KMS-11 (cell line): ENCODE measurements at regions not wholly inside any gene's neighbourhood (a gene's known extent, or its start where the extent isn't known, plus 50 kb on each side); places are given as distances from the start of the nearest gene placed in this dataset.

Source experiments
- H2AFZ ChIP-seq: fragments of 200-600 bp; sonication (generic); 2 replicates; pipeline ENCODE4 v1.6.1; 2016; ENCODE audit warnings: antibody characterized with exemption, mixed run types, low read depth
- H3K27ac ChIP-seq: fragments of 200-600 bp; sonication (generic); 2 replicates; pipeline ENCODE4 v1.6.1; 2016; ENCODE audit warnings: mild to moderate bottlenecking, mixed run types
- H3K27me3 ChIP-seq: fragments of 200-600 bp; sonication (generic); 2 replicates; pipeline ENCODE4 v1.6.1; 2017; ENCODE audit warnings: mild to moderate bottlenecking, low read depth, mixed run types, moderate library complexity; ENCODE audit not compliant: insufficient read depth
- H3K36me3 ChIP-seq: fragments of 200-600 bp; sonication (generic); 2 replicates; pipeline ENCODE4 v1.6.1; 2017; ENCODE audit warnings: mild to moderate bottlenecking, mixed run types; ENCODE audit not compliant: insufficient read depth
- H3K4me1 ChIP-seq: fragments of 200-600 bp; sonication (generic); 2 replicates; pipeline ENCODE4 v1.6.1; 2016; ENCODE audit warnings: mild to moderate bottlenecking, low read depth, mixed run types; ENCODE audit not compliant: poor library complexity, severe bottlenecking
- H3K4me2 ChIP-seq: fragments of 200-600 bp; sonication (generic); 2 replicates; pipeline ENCODE4 v1.7.0; 2016; ENCODE audit warnings: mild to moderate bottlenecking, mixed run types
- H3K4me3 ChIP-seq: fragments of 200-600 bp; sonication (generic); IDR thresholded peaks from 2 replicates; pipeline ENCODE4 v1.6.1; 2017; ENCODE audit warnings: low read depth, low read length, mixed read lengths; ENCODE audit not compliant: insufficient read depth
- H3K79me2 ChIP-seq: fragments of 200-600 bp; sonication (generic); 2 replicates; pipeline ENCODE4 v1.6.1; 2016; ENCODE audit warnings: low read depth, mixed run types; ENCODE audit not compliant: insufficient read depth
- H3K9ac ChIP-seq: fragments of 200-600 bp; sonication (generic); 2 replicates; pipeline ENCODE4 v1.6.1; 2016; ENCODE audit warnings: mild to moderate bottlenecking, mixed run types
- H4K20me1 ChIP-seq: fragments of 200-600 bp; sonication (generic); 2 replicates; pipeline ENCODE4 v1.6.1; 2016; ENCODE audit warnings: mild to moderate bottlenecking, mixed run types; ENCODE audit not compliant: insufficient read depth
- TF ChIP-seq, protein P1 (sequence below): fragments of 200-600 bp; sonication (generic); conservative IDR thresholded peaks from 2 replicates; pipeline ENCODE4 v1.6.1; 2017; ENCODE audit warnings: low read depth, mild to moderate bottlenecking, antibody characterized with exemption, low read length, moderate library complexity, mixed read lengths

DNA sequence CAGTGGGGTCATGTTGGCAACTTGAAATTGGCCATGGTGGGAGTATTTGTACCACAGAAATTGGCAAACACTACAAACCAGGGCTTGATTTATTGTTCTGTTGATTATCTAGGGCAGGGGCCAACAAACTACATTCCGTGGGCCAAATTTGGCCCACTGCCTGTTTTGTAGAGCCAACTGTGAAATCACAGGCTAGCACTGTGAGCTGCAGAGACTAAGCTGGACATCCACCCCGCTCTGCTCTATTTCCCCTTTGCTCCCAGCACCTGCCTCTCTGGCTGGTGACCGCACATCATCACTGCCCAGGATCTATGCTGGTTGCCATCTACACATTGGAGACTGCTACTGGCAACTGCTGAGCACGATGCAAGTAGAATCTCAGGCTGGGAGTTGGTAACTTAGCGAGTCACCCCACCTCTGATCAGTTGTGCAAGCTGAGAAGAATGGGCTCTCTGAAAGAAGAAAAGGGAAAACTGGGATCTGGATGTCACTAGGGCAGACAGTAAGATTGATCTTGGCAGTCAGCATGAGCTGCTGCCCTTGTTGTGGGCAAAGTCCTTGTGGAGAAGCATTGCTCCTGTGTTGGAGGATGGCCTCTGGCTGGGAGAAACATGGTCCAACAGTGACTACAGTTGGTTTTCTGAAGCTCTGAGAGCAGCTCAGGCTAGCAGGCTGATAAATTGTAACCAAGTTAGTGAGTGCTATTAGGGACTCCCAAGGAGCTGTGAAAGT lies 144.7 kb upstream of the RAD23B start:
- TF ChIP-seq, protein P1, sequence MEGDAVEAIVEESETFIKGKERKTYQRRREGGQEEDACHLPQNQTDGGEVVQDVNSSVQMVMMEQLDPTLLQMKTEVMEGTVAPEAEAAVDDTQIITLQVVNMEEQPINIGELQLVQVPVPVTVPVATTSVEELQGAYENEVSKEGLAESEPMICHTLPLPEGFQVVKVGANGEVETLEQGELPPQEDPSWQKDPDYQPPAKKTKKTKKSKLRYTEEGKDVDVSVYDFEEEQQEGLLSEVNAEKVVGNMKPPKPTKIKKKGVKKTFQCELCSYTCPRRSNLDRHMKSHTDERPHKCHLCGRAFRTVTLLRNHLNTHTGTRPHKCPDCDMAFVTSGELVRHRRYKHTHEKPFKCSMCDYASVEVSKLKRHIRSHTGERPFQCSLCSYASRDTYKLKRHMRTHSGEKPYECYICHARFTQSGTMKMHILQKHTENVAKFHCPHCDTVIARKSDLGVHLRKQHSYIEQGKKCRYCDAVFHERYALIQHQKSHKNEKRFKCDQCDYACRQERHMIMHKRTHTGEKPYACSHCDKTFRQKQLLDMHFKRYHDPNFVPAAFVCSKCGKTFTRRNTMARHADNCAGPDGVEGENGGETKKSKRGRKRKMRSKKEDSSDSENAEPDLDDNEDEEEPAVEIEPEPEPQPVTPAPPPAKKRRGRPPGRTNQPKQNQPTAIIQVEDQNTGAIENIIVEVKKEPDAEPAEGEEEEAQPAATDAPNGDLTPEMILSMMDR, result no peak
- no peaks in the 10 kb centered on the region for H3K36me3 ChIP-seq
- no peak overlapping the region for H2AFZ ChIP-seq
- H3K4me3 ChIP-seq, result no peak overlapping the region
- no peak overlapping the region for H3K4me2 ChIP-seq
- H3K27ac ChIP-seq, result no peak overlapping the region
- no peak overlapping the region for H3K9ac ChIP-seq
- no peaks in the 10 kb centered on the region for H4K20me1 ChIP-seq
- no peaks in the 10 kb centered on the region for H3K4me1 ChIP-seq
- H3K79me2 ChIP-seq, result no peaks in the 10 kb centered on the region
- H3K27me3 ChIP-seq, result no peaks in the 10 kb centered on the region

DNA sequence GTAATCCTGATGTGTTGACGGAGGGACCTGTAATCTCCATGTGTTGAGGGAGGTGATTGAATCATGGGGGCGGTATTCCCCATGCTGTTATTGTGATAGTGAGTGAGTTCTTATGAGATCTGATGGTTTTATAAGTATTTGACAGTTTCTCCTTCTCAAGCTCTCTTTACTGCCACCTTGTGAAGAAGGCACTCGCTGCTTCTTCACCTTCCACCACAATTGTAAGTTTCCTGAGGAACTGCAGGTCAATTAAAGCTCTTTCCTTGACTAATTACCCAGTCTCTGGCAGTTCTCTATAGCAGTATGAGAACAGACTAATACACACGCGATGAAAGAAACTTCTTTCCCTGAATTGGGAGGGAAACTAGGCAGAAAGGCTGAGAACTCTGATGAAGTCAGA lies 141.1 kb upstream of the RAD23B start:
- no peaks in the 10 kb centered on the region for H3K4me1 ChIP-seq
- no peak overlapping the region for H3K4me3 ChIP-seq
- H3K4me2 ChIP-seq, result no peak overlapping the region
- no peaks in the 10 kb centered on the region for H3K36me3 ChIP-seq
- no peak overlapping the region for H3K27ac ChIP-seq
- no peaks in the 10 kb centered on the region for H3K79me2 ChIP-seq
- H4K20me1 ChIP-seq, result no peaks in the 10 kb centered on the region
- H2AFZ ChIP-seq, result no peak overlapping the region
- TF ChIP-seq, protein P1, result peak; percentile 47; the same call in 1 of the 2 replicates
- H3K27me3 ChIP-seq, result no peaks in the 10 kb centered on the region
- no peak overlapping the region for H3K9ac ChIP-seq

DNA sequence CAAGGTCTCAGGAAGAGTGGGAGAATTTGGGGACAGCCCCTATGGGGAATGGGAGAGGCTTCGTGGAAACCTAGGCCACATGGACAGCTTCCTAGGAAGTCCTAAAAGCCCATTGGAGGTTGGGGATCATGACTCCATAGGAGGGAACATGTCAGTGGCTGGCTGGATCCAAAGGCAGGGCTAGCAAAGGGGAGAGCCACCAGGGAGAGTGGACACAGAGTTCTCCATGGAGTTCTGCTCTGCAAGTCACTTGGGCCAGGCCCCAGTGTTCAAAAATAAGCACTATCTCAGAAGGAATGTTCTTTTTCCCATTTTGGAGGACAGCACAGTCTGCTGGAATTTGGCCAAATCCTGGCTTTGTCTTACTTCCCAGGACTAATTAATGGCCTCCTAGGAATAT lies 140.6 kb upstream of the RAD23B start:
- no peaks in the 10 kb centered on the region for H3K4me1 ChIP-seq
- H3K27ac ChIP-seq, result no peak overlapping the region
- H3K79me2 ChIP-seq, result no peaks in the 10 kb centered on the region
- no peaks in the 10 kb centered on the region for H3K36me3 ChIP-seq
- no peak overlapping the region for H3K4me2 ChIP-seq
- no peak overlapping the region for H3K9ac ChIP-seq
- H3K4me3 ChIP-seq, result no peak overlapping the region
- no peaks in the 10 kb centered on the region for H4K20me1 ChIP-seq
- H2AFZ ChIP-seq, result no peak overlapping the region
- TF ChIP-seq, protein P1, result no peak
- no peaks in the 10 kb centered on the region for H3K27me3 ChIP-seq

DNA sequence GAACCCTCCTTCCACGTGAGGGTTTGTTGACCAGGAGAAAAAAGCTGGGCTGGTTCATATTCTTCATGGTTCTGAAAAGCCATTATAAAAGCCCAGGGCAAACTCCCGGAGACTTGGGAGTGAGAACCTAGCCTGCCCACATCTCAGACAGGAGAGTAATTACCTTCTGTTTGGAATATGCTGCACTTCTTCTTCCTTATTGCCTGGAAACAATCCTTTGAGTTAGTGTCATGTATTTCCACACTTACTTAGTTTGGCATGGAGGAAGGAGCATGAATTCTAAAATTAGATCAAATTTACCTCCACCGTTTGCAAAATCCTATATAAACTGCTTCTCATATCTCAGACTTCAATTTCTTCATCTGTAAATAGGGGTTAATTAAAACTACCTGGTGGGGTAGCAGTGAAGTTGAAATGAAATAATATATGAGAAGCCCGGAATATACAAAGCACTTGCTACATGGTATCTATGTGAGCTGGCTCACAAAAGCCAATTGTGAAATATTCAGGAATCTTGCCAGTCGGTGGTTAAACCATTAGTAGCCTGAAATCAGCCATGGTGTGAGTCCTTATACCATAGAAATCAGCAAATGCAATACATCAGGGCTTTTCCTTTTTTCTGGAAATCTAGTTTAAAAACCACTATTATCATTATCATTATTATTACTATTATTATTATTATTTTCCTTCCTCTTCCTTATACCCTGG lies 140.0 kb upstream of the RAD23B start:
- no peak overlapping the region for H3K27ac ChIP-seq
- TF ChIP-seq, protein P1, result no peak
- no peak overlapping the region for H3K4me3 ChIP-seq
- no peaks in the 10 kb centered on the region for H3K27me3 ChIP-seq
- no peak overlapping the region for H2AFZ ChIP-seq
- no peaks in the 10 kb centered on the region for H3K79me2 ChIP-seq
- H3K4me1 ChIP-seq, result no peaks in the 10 kb centered on the region
- H3K36me3 ChIP-seq, result no peaks in the 10 kb centered on the region
- no peaks in the 10 kb centered on the region for H4K20me1 ChIP-seq
- no peak overlapping the region for H3K4me2 ChIP-seq
- H3K9ac ChIP-seq, result no peak overlapping the region
